NCI-H510A (cell line): ENCODE measurements at regions not wholly inside any gene's neighbourhood (a gene's known extent, or its start where the extent isn't known, plus 50 kb on each side); places are given as distances from the start of the nearest gene placed in this dataset.
"Not testable (repeated sequence)": the region's sequence is repeated elsewhere in the genome, so short reads cannot be mapped to it uniquely, and the experiment has no call there.

Source experiments
- DNase-seq: peaks from one replicate; lab custom pipeline; 2025; lab: John Stamatoyannopoulos, UW

DNA sequence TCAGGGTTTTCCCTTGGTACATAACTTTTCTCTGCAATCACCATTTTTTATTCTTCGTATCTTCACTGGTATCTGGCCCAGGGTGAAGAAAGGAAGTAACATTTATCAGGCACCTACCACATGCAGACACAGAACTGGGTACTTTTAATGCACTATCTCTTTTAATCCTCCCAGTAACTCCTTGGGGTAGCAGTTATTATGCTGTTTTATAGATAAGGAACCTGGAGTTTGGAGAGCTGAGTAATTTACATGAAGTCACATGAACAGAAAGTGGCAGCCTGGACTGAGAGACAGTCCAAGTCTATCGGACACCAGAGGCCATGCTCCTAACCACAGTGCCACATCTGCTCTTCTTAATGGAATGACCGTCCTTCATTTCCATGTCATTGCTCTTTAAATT lies 117.1 kb upstream of the PODXL start:
- no peak for DNase-seq

DNA sequence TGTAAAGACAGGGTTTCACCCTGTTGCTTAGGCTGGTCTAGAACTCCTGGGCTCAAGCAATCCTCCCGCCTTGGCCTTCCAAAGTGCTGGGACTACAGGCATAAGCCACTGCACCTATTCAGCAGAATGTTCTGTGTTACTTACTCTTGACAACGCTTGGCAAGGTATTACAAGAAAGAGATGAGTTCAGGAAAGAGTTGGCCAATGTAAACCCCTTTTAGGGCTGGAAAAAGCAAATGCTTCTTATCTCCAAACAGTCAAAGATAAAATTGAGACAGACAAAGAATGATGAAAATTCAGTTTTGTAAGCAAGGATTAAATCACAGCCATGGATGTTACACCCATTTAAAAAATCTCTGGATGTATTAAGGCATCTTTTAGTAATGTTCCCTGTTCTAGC lies 114.0 kb upstream of the PODXL start:
- DNase-seq, result no peak

DNA sequence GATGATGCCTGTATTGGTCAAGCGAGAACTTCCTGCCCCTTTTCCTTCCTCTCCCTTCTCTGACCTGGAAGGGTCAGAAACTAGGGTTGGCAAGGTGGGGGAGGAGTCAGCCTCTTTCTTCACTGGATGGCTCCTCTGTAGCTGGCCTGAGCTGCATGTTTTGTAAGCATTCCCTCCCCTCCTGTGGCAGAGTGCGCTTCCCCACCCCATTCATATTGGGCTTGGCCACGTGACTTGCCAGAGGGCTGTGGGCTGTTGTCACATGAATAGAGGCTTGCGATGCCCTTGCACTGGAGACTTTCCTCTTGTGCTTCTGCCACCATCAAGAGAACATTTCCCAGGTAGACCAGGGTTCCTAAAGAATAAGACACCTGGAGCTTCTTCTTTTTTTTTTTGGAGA lies 111.3 kb upstream of the PODXL start:
- no peak for DNase-seq

DNA sequence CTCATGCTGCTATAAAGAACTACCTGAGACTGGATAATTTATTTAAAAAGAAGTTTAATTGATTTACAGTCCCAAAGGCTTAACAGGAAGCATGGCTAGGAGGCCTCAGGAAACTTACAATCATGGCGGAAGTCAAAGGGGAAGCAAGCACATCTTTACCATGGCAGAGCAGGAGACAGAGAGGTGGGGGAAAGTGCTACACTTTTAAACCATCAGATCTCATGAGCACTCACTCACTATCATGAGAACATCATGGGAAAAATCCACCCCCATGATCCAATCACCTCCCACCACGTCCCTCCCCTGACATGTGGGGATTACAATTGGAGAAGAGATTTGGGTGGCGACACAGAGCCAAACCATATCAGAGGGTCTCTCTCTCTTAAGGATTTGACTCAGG lies 108.6 kb upstream of the PODXL start:
- DNase-seq, result no peak

DNA sequence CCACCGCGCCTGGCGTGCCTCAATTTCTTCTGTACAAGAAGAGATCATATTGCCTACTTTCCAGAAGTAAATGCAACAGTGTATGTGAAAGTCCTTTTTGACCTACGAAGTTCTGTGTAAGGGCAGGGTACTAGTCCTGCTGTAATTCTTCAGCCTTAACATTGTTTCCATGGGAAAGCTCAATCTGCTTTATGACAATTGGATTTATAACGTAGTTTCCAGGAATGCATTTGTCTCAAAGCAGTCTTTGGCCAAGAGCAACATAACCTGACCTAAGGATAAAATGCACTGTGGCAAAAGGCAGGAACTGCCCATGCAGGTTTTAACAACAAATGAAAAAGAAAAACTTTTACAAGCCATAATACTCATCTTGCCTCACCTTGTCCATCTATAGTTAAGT lies 108.1 kb upstream of the PODXL start:
- DNase-seq, result no peak

- DNase-seq, result not testable (repeated sequence)
Observed at GRCh38 chr7:131662301-131662873, 106.0 kb upstream of the PODXL start.

DNA sequence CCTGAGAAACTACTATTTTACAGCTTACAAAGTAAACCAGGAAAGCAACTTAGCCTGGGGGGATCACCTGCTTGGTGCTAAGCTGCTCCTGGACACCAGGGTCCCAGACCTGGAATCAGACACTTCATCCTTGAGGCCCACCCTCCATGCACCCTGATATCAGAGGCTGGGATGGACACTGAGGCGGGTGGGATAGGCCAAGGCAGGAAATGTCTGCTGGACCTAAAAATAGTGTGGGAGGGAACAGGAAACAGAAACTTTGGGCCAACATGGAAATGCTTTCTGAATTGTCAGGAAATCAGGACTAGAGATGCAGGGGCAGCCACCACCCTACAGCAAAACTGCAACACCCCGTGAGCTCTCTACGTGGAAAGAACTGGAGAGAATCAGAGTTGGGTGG lies 101.5 kb upstream of the PODXL start:
- DNase-seq, result no peak

- DNase-seq, result no peak
Observed at GRCh38 chr7:131656980-131657723, 100.7 kb upstream of the PODXL start.

DNA sequence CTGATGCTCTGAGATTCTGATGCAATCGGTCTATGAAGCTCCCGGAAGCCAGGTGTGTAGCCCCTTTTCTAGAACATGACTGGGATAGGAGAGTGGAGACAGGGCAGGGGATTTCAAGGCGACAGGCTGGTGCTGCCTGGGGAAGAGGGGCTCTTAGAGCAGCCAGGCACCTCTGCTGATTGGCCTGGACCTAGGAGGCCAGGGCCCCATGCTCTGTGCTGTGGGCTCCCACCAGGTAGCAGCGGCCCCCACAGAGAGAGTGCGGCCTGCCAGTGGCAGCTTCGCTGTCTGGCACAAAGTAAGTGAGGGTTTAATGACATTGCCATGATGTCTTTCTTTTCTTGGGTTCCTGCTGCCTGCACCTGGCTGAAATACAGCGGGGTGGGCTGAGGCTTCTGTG lies 99.4 kb upstream of the PODXL start:
- DNase-seq, result no peak

GRCh38 chr7:131655447-131655846 lies 99.0 kb upstream of the PODXL start:
- no peak for DNase-seq

DNA sequence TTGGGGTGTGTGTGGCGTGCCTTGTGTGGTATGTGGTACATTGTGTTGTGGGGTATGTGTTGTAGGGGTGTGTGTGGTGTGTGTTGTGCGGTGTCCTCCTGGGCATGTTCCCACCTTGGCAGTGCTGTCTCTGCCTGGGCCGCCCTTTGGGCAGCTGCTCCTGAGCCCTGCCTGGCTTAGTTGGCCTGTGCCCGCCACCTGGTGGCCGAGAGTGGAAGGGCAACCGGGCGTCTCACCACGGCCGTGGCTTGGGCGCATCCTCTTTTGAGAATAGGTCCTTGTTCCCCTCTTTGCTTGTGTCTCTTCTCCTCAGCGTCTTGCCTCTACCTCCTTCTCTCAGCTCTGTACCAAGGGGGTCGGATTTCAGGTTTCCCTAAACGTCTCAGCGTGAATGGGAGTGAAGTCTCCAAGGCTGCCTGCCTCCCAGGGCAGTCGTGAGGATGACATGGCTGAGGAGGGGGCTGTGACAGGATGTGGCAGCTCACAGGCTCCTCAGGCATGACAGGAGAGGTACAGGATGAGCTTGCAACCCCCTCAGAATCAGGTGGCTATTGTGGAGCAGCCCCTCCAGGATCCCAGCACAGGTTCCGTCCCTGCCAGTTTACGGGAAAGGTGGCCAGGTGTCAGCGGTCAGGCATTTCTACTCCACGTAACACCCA lies 98.4 kb upstream of the PODXL start:
- peak; percentile 32 for DNase-seq

- DNase-seq, result no peak
Observed at GRCh38 chr7:131654249-131654558, 97.8 kb upstream of the PODXL start.

DNA sequence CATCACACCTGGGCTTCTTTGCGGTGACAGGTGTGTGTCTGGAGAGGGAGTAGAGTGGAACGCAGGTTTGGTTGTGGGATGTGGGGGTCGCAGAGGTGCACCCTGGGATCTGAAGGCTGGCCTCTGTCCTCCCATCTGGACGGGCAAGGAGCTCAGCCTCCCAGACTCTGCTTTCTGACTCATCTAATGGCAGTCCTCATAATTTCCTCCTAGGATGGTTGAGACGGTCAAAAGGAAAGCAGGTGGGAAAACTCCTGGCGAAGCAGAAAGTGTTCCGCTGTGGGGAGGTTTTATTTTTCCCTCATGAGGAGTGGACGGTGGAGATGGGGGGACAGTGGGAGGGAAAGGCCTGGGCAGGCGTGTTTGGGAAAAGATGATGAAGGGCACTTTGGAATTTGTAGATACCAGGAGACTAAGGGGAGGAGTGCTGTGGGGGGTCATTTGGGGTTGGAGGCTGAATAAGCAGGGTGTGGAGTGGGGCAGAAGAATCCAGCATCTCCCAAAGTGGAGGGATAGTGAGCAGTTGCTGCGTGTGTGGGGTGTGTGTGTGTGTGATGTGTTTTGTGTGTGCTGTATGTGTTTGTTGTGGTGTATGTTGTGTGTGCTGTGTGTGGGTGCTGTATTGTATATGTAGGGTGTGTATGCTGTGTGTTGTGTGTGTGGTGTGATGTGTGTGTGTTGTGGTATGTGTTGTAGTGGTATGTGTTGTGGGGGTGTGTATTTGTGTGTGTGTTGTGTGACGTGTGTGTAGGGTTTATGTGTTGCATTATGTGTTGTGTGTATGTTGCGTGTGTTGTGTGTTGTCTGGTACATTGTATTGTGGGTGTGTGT lies 97.2 kb upstream of the PODXL start:
- no peak for DNase-seq

GRCh38 chr7:131652934-131653333 lies 96.5 kb upstream of the PODXL start:
- no peak for DNase-seq

- DNase-seq, result no peak
Observed at GRCh38 chr7:131652194-131652593, 95.8 kb upstream of the PODXL start.

GRCh38 chr7:131649879-131650278 lies 93.5 kb upstream of the PODXL start:
- DNase-seq, result no peak

- DNase-seq, result no peak
Observed at GRCh38 chr7:131649003-131649541, 92.6 kb upstream of the PODXL start.

DNA sequence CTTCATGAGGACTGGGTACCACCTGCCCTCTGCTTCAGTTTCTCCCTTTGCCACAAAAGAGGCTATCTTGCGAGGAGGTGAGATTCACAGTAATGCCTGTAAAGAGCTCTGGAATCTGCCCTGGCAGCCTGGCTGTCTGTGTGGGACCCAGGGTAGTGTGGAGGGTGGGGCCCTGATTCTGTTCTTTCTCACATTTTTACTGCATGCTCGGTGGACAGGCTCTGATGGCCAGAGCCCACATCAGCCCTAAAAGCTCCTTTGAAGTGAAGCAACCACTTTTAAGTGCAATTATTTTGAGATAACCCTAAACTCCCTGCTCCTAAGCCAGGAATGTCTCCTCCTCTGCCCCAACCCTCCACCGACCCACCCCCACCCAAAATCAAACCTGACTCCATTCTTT lies 92.1 kb upstream of the PODXL start:
- DNase-seq, result no peak

DNA sequence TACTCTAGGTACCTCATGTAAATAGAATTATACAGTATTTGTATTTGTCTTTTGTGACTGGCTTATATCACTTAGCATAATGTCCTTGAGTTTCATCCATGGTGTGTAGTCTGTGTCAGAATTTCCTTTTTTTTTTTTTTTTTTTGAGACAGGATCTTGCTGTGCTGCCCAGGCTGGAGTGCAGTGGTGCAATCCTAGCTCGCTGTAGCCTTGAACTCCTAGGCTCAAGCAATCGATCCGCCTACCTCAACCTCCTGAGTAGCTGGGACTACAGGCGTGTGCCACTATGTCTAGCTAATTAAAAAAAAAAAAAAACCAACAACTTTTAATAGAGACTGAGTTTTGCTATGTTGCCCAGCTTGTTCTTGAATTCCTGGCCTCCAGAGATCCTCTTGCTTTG lies 89.8 kb upstream of the PODXL start:
- no peak for DNase-seq

DNA sequence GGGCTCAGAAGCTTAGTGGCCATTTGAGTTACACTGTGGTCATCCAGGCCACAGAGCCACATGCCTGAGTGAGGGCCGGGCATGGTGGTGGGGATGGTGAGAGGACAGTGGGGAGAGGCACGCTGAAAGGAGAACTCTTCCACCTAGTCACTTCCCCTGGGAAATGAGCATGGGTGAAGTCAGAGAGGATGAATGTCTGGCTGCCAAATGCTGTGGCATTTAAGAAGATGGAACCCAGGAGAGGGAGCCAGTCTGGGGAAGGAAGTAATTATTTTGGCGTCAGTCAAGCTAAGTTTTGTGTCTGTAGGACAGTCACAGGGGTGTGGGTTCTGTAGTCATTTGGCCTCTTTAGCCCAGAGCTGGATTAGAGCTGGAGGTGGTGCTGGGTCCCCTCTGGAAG lies 86.0 kb upstream of the PODXL start:
- DNase-seq, result no peak

GRCh38 chr7:131640686-131641085 lies 84.3 kb upstream of the PODXL start:
- no peak for DNase-seq

- DNase-seq, result no peak
Observed at GRCh38 chr7:131638641-131639430, 82.4 kb upstream of the PODXL start.
